Right atrium auricular region (tissue), 2 donors: ENCODE measurements at regions not wholly inside any gene's neighbourhood (a gene's known extent, or its start where the extent isn't known, plus 50 kb on each side); places are given as distances from the start of the nearest gene placed in this dataset.

Experiments
- DNase-seq: peaks from one replicate; pipeline ENCODE4 v3.0.0-alpha.2; 2019; ENCODE audit warnings: low spot score
- H3K27ac ChIP-seq, 2 donors: fragments of 200-600 bp; sonication (generic); 1 replicate in 1 of 2; 2 replicates in 1 of 2; pipeline ENCODE4 v1.5.1; 2016 to 2019
- H3K27me3 ChIP-seq, 2 donors: fragments of 200-600 bp; sonication (generic); one replicate each; pipeline versions ENCODE4 v1.5.1 to v1.6.0; 2017 to 2019
- H3K36me3 ChIP-seq: fragments of 200-600 bp; sonication (generic); one replicate; pipeline ENCODE4 v1.5.1; 2016
- H3K4me1 ChIP-seq, 2 donors: fragments of 200-600 bp; sonication (generic); one replicate each; pipeline versions ENCODE4 v1.5.1 to v1.6.0; 2017 to 2019
- H3K4me3 ChIP-seq, 2 donors: fragments of 200-600 bp; sonication (generic); 1 replicate in 1 of 2; 2 replicates in 1 of 2; pipeline ENCODE4 v1.5.1; 2017 to 2019; ENCODE audit warnings: mild to moderate bottlenecking in 1 of 2, moderate library complexity in 1 of 2
- H3K9me3 ChIP-seq, 2 donors: fragments of 200-600 bp; sonication (generic); one replicate each; pipeline ENCODE4 v1.5.1; 2019
- CTCF ChIP-seq, 2 donors: fragments of 200-600 bp; sonication (generic); IDR thresholded peaks; one replicate each; pipeline ENCODE4 v1.5.1; 2019; ENCODE audit warnings: antibody characterized with exemption in 2 of 2

- Histone ChIP-seq H3K4me3 (no peak overlapping the region), H3K27ac (no peak overlapping the region), H3K36me3 (no peaks in the 10 kb centered on the region), H3K4me1 (no peaks in the 10 kb centered on the region), H3K9me3 (no peaks in the 10 kb centered on the region), H3K27me3 (no peaks in the 10 kb centered on the region)
- DNase-seq = no peak
- no peak for TF ChIP-seq CTCF (IDR thresholded peaks at IDR 0.05)
These were observed 555.3 kb downstream of the DNAJB9 start for GRCh38 chr7:109125001-109125400.

GRCh38 chr7:109126404-109127050 lies 556.9 kb downstream of the DNAJB9 start:
- no peak overlapping the region for H3K4me3 ChIP-seq
- no peak overlapping the region for H3K27ac ChIP-seq
- H3K27me3 ChIP-seq = no peaks in the 10 kb centered on the region
- H3K36me3 ChIP-seq = no peaks in the 10 kb centered on the region
- H3K4me1 ChIP-seq = no peaks in the 10 kb centered on the region
- TF ChIP-seq CTCF (IDR thresholded peaks at IDR 0.05) = no peak
- no peaks in the 10 kb centered on the region for H3K9me3 ChIP-seq
- DNase-seq = no peak

- Histone ChIP-seq H3K27ac (no peak overlapping the region), H3K4me3 (no peak overlapping the region)
- no peak for TF ChIP-seq CTCF (IDR thresholded peaks at IDR 0.05)
These were observed 557.5 kb downstream of the DNAJB9 start for GRCh38 chr7:109127145-109127544.

GRCh38 chr7:109131141-109131540 lies 561.5 kb downstream of the DNAJB9 start:
- no peak for DNase-seq
- Histone ChIP-seq H3K4me3 (no peak overlapping the region), H3K27me3 (no peaks in the 10 kb centered on the region), H3K36me3 (no peaks in the 10 kb centered on the region), H3K27ac (no peak overlapping the region), H3K4me1 (no peaks in the 10 kb centered on the region), H3K9me3 (peaks cover 0 to 21% of the 10 kb centered on the region in 2 donors)
- TF ChIP-seq CTCF (IDR thresholded peaks at IDR 0.05) = no peak

More at GRCh38 chr7:109127145-109127544, 557.5 kb downstream of the DNAJB9 start:
- no peaks in the 10 kb centered on the region for H3K27me3 ChIP-seq
- H3K9me3 ChIP-seq = no peaks in the 10 kb centered on the region
- no peaks in the 10 kb centered on the region for H3K36me3 ChIP-seq
- H3K4me1 ChIP-seq = no peaks in the 10 kb centered on the region
- no peak for DNase-seq

GRCh38 chr7:109136893-109137292 lies 567.2 kb downstream of the DNAJB9 start:
- Histone ChIP-seq H3K36me3 (no peaks in the 10 kb centered on the region), H3K4me1 (no peaks in the 10 kb centered on the region), H3K27ac (no peak overlapping the region), H3K9me3 (peaks cover 0 to 21% of the 10 kb centered on the region in 2 donors), H3K4me3 (no peak overlapping the region), H3K27me3 (no peaks in the 10 kb centered on the region)
- DNase-seq = no peak
- TF ChIP-seq CTCF (IDR thresholded peaks at IDR 0.05) = no peak

GRCh38 chr7:109154748-109155147 lies 585.1 kb downstream of the DNAJB9 start:
- Histone ChIP-seq H3K27ac (no peak overlapping the region), H3K27me3 (no peaks in the 10 kb centered on the region), H3K36me3 (no peaks in the 10 kb centered on the region), H3K4me3 (no peak overlapping the region), H3K4me1 (no peaks in the 10 kb centered on the region), H3K9me3 (no peaks in the 10 kb centered on the region)
- no peak for DNase-seq
- no peak for TF ChIP-seq CTCF (IDR thresholded peaks at IDR 0.05)
